NCI-H146 (cell line): ENCODE measurements at regions not wholly inside any gene's neighbourhood (a gene's known extent, or its start where the extent isn't known, plus 50 kb on each side); places are given as distances from the start of the nearest gene placed in this dataset.
A peak's percentile ranks its signal among the peaks of the same experiment; 100 is the strongest.

Source experiments
- DNase-seq: peaks from one replicate; lab custom pipeline; 2025; lab: John Stamatoyannopoulos, UW

DNA sequence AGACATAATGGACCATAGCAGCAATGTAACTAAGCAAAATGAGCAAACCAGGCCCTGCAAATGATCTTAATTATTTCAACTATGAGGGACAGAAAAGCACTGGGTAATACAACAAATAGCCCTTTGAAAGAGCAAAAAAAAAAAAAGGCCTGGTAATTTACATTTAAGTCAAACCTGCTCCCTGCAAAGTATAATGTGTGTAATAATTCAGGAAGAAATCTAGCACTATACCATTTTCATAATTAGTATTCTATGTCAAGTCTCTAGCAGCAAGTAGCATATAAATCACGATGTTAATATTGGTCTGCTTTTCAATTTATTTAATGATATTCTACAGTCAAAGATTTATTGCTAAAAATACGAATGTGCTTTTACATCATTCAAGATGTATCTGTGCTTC, 489.6 kb downstream of the BMP2 start:
- no peak for DNase-seq

DNA sequence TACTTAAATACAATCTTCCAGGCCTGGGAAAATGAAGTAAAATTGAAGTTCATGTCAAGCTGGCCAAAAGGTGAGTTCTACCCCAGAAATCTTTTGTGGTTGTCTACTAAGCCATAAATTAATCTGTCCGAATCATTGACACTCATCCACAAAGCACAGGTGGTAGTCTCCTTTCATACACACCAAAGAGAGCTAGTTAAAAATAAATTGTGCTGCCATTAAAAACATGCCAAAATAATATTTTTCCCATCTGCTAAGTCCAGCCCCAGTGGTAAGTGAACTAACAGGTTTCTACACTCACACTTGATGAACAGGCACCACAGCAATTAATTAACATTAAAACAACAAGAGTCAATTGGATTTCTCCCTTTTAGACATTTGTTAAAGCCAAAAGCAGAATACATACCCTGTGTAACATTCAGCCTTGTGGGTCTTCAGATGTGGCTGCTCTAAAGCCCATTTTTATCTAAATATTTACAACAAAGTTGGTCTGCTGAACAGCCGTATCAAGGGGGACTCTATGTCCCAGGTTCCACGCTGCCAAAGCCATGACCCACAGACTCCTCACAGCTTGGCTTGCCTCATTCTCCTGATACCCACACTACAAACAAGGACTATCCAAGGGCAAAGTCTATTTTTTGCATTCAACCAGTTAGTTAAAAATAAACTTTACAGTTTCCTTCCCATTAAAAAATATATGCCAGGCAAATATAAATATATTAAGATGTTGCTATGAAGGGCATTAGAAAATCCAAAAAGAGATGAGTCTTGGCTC, 490.4 kb downstream of the BMP2 start:
- no peak for DNase-seq

DNA sequence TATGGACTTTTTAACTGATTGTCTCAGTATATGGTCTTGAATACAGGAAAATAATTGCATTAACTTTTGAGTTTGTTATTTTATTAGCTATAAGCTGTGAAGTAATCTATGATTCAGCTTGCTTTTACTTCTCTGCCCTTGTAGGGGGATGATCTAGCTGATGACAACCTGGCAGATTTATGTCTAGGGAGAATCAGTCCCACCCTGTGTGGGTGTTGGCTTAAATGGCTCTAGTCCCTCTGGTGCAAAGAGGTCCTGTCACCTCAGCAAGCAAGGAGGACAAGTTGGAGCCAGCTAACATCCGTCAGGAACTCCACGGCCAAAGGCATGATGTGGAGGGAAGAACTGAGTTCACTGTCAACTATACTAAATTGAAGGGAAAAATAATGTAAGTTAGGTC, 495.3 kb downstream of the BMP2 start:
- no peak for DNase-seq

DNA sequence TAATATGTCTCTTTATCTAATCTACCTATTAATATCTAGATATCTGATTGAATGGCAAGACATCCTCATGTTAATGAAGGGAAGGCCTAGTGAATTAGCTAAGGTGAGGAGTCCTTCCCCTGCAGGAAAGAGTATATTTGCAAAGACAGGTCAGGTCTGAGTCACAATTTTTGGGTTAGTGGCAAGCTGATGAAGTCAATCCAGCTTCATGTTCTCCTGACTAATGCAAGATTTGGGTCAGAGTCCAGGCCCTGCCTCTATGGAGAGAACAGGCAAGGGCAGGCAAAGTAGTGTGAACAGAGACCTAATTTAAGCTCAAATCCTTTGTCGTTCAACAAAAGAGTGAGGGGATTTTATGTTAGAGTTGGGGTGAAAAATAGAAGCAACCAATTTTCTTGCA, 496.7 kb downstream of the BMP2 start:
- no peak for DNase-seq

DNA sequence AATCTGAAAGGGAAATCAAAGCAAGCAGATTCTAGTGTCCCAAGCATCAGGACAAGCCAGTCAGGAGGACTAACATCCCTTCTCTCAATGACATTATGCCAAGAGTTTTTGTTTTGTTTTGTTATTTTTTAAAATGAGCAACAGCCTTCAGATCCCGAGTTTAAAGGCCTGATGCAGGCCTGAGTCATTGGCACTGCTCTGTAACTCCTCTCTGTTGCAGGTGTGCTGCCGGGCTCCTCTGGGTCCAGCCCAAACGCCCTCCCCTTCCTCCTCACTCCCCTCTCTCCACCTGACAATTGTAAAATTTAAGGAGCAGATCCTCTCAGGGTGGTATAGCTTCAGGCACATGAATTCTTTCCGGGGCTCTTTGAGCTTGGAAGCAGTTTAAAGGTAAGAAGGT, 502.0 kb downstream of the BMP2 start:
- no peak for DNase-seq

DNA sequence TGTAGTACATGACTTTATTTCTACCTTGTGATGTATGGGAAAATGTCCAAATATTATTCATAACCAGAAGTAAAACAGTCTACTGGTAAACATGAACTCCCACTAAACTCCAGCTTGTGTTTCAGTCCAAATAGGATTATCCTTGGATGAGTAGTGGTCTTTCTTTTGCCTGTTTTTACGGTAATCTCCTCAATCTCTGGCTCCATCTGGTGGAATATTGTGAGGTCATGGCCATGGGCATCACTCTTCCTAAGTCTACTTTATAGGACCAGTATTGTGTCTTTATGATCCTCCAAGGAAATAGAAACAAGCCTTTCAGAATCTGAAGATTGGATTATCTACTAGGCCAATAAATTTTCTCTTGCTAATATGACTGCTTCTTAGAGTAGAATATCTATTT, 505.0 kb downstream of the BMP2 start:
- peak; percentile 44 for DNase-seq

DNA sequence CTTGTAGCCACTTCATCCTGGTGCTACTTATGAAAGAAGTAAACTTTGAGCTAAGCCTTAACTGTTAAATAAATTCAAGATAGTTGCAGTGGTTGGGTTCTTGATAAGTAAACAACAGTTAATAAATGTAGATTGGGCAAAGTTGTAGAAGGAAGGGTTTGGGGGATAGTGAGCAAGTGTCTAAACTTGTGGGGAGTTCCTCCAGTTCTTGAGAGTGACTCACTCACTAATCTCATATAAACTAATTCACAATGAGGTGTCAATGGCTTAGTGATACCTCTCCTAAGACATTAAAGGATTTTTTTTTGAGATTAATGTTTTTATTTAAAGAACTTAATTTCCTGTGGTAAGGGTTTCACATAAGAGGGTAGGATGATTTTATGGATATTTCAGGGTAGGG, 507.4 kb downstream of the BMP2 start:
- DNase-seq = no peak

DNA sequence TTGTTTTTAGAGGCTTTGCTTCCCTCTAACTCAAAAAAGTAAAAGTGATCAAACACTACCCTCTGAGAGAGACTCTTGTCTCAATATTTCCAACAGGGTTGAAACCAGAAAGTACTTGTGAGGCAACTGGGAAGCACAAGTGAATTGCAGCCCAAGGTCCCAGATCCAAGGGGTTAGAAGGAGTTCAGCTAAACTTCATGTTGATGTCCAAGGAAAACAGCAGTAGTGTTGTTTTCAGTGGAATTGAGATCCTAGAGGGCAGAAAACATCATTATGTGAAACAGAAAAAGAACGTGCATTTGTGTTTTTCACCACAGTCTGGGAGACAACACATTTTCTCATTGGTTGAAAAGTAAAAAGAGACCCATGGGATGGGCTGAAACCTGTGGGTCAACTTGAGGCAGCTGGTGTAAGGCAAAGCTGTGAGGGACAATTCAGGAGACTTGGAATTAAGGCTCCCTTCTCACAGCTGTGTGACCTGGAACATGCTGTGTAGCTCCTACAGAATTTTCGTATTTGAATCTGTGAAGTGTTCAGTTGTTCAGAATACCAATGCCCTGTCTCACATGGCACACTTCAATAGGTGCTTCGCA, 508.3 kb downstream of the BMP2 start:
- DNase-seq = no peak

DNA sequence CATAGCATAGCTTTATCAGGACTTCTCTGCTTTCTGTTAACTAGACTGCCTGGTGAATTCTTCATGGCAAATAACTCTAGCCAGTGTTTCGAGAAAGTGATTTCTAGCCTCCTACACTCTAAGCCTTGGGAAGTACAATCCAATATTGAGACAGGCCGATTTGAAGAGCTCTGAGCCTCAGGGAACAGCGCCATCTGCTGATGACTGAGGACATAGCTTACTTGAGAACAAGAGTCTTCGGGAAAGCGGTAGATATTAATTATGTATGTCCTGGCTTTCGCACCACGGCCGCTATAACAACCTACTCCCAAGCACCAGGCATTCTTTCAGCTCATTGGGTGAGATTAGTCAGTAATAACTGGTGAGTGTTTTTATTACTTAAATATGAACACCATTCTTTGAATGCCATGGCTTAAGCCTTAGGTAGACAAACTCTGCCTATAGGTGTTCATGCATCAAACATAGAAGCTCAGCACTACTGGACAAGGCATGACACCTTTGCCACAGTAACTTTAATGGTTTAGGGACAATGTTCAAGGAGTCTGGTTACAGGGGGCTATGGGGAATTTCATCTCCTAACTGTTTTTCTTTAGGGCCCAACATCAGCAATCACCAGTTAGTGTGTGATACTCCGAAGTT, 518.6 kb downstream of the BMP2 start:
- peak; percentile 89 for DNase-seq

DNA sequence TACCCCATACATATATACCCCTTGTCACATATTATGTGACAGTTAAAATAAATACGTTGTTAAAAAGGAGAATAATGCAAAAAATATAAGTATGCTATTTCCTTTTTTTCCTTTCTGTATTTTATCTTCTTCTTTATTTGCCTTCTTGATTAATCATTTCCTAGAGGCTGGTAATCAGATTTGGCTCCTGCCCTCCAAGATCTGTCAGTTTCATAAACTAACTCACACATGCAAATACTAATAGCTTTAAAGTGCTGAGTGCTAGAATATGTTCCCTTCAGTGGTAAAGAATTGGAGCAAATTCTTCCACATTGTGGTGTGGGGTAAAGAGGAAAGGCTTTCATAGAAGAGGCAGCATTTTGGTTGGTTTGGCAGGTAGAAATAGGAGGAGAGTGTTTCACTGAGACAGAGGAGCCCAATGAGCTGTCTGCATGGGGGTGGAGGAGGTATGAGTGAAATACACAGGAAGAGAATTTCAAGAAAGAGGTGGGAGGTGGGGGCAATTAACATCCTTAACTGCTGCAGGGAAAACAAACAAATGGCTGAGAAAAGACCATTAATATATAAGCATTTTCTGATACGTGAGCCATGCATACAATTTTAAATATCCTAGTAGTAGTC, 523.9 kb downstream of the BMP2 start:
- DNase-seq = peak; percentile 22

DNA sequence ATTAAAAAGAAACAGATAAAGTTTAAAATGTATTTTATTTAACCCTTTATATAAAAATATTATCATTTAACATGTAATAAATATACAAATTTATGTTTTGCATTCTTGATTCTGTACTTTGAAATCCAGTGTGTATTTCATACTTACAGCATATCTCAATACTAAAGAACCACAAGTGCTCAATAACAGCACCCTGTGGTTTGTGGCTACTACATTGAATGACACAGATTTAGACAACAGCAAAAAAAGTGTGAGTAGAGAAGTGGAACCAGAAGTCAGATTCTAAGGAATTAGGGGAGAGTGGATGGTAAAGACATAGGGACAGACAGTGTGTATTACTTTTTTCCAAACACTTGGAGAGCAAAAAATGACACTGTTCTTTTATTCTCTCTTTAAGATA, 524.5 kb downstream of the BMP2 start:
- DNase-seq = no peak

DNA sequence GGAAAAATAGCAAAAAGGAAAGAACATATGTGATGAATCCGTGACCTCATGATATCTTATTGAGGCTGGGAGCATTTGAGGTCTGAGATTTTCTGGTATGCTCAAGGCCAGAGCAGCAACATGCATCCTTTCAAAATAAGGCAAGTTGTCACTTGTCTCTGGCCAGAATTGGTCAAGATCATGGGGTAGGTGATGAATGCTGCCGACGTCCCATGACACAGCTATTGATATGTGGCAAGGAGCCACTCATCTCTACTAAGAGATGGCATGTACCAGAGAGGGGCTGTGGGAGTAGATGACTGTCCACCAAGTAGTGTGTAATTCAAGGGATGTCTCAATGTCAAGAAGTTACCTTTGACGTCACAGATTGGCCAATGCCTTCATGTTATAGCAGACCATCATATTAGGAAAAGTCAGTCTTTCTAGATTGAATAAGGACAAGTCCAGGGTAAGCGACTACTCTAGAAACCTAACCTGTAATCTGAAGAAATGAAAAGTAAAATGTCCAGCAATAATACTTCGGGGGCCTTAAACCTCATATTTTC, 527.4 kb downstream of the BMP2 start:
- no peak for DNase-seq

DNA sequence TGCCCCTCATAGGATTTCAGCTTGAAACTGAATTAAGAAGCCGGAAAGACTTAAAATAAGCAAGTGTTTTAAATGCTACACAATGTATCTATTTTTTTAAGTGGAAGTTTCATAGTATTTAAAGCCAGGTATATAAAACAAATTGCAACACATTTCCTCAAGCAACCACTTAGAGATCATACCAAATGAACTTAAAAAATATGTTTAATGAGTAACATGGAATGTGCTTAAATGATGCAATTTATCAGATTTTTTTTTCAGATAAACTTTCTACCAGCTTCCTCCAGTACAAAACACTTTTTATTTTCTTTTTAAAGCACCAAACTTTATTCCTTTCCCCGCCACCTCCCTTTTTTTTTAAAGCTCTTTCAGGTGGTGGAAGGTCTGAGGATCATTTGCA, 534.3 kb downstream of the BMP2 start:
- no peak for DNase-seq

DNA sequence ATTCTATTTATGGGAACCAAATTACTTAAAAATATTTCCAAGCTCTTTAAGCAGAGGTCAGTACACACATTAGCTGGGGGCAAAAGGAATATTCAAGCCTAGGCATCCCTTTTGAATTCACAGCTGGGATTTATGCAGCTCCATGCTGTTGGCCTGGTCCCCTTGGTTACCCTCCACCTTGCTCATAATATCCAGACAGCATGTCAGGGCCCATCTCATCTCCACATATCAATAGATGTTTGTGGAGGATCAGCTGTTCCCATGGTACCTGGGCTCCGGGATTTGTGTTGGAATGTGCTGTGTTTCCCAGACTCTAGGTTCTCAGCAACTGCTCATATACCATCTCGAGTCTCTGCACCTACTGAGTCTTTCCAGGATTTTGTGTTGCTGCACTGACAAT, 534.8 kb downstream of the BMP2 start:
- DNase-seq = no peak

DNA sequence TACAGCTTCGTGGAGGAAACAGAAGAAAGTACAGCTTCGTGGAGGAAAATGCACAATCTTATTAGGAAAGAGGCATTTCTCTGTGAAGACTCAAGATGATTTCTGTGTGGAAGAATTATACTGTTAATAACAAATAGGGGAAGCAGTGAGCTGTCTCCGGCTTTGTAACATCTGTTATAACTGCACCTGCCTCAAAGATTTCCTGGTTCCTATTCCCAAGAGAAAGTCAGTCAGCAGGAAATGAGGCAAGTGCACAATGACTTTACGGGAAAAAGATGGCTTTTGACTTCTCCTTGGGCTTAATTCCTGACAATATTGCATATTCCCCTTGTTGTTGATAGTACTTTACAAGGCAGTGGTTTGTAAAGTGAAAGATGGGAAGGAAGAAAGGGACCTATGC, 538.5 kb downstream of the BMP2 start:
- DNase-seq = peak; percentile 16

DNA sequence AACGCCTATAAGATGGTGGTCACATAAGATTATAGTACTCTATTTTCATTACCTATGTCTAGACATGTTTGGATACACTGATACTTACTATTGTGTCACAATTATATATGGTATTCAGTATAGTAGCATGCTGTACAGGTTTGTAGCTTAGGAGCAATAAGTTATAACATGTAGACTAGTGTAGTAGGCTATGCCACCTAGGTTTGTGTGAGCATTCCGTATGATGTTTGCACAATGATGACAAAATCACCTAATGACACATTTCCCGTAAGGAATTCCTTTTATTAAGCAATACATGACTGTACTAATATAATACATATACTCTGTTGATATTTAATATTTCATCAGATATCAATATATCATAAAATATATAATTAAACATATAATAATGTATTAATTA, 540.7 kb downstream of the BMP2 start:
- no peak for DNase-seq

DNA sequence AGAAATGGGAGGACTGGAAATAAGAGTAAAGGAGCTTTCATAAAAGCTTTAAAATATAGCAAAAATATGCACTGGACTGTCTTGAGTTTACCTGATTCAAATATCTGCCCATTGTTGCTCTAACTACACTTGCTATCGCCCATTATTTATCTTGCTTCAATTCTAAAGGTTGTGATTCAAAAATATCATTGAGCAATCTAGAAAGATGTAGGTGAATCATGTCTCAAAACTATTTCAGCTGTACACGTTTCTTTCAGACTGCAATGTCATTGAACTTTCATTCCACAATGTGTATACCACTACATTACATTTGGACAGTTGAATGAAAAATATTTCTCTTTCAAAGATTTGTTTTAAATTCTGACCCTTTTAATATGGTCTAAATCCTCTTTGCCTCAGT, 545.6 kb downstream of the BMP2 start:
- DNase-seq = no peak

DNA sequence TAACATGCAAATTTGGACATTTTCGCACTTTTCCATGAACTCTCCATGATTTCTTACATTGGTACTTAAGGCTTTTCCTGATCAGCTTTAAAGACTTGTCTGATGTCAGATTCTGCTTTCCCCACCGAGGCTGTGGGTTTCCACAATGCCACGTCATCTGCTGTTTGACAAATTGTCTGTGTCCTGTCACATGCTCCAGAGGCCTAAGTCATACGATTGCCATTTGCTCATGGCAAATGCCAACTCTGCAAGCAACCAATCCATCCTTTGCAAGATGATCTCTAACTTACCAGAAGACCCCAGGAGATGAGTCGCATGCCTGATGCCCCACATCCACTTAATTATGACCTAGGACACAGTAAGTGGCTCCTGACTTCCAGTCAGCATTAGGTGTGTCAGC, 556.5 kb downstream of the BMP2 start:
- no peak for DNase-seq

DNA sequence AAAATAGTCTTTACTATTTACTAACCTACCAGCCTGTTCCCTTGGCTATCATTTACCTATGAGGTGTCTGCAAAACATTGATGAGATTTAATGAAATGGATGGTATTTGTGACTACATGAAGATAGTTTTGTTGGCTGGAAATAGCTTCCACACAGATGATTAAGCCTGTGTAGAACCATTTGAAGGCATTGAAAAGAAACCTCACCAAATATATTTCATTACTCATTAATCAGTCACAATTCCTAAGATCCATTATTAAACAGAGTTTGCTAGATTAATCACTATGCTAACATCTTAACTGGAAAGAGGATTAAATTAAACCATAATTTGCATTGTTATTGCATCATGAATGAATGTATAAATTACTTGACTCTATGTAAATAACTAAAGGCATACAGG, 560.3 kb downstream of the BMP2 start:
- no peak for DNase-seq

DNA sequence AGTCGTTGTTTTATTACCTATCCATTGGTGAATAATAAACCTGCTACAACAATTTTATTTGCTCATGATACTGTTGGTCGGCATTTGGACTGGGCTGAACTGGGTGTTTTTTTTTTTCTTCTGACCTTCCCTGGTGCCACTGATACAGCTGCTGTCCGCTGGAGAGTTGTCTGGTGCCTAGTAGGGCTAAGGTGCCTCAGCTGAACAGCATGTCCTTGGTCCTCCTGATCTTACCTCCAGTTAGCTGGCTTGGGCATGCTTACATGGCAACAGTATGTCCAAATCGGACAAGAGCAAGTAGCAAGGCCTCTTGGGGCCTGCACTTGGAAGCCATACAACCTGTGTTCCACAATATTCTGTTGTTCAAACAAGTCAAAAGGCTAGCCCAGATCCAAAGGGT, 563.4 kb downstream of the BMP2 start:
- DNase-seq = no peak

DNA sequence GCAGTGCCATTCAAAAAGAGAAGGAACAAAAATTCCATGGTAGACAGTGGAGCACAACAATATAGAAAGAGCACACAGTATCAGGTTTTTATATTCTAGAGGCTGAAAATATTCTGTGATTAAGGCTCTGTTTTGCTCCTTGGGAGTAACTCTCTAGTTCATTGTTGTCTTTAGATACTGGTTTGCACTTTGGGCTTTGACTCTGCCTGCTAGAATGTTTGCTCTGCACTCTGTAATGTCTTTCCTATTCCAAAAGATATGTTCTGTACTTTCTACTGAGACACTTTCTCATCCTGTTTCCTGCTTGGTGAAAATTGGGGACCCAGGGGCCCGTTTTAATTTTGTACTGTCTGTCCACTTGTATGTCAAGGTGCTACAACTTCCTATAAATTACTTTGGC, 564.7 kb downstream of the BMP2 start:
- no peak for DNase-seq

DNA sequence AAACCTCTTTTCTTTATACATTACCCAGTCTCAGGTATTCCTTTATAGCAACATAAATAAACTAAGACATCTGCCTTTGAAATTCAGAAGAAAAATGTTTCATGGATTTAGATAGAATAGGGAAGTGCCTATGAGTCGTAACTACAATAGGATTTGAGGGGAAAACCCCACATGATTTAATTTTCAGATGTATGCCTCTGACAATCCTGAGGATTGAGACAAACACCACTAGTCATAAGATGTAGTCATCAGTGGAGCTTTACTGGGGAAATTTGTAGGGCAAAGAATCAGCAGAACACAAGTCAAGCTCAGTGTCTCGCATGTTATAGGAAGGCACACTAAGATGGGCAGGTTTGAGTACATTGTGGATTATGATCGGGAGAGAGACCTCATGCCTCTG, 566.4 kb downstream of the BMP2 start:
- no peak for DNase-seq

DNA sequence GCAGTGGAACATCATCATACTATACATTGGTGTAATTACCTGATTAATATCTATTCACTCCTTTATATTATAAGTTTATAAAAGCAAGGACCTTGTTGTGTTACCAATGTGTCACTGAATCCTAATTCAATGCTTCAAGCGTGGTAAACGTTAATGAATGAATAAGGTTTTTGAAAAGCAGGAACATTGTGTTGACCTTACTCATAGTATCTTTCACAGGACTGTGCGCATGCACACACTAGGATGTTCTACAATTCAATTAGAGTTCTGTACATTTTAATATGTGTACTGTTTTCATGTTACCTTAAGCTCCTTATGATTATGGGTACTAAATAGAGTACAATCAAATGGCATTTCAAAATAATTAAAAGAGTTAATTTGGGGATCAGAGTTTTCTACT, 578.5 kb downstream of the BMP2 start:
- no peak for DNase-seq
